AG10803 (cell line): ENCODE measurements at regions not wholly inside any gene's neighbourhood (a gene's known extent, or its start where the extent isn't known, plus 50 kb on each side); places are given as distances from the start of the nearest gene placed in this dataset.

ENCODE experiments used
- DNase-seq: peaks from one replicate; pipeline ENCODE4 v3.0.0; 2010; ENCODE audit warnings: low read depth
- H3K4me3 ChIP-seq: 2 replicates; pipeline ENCODE4 v1.5.1; 2011; ENCODE audit warnings: mild to moderate bottlenecking, low read length, control low read depth
- TF ChIP-seq, protein P1 (sequence below): conservative IDR thresholded peaks from 2 replicates; pipeline ENCODE4 v1.5.1; 2011; ENCODE audit warnings: mild to moderate bottlenecking, low read length, control low read depth, inconsistent platforms

DNA sequence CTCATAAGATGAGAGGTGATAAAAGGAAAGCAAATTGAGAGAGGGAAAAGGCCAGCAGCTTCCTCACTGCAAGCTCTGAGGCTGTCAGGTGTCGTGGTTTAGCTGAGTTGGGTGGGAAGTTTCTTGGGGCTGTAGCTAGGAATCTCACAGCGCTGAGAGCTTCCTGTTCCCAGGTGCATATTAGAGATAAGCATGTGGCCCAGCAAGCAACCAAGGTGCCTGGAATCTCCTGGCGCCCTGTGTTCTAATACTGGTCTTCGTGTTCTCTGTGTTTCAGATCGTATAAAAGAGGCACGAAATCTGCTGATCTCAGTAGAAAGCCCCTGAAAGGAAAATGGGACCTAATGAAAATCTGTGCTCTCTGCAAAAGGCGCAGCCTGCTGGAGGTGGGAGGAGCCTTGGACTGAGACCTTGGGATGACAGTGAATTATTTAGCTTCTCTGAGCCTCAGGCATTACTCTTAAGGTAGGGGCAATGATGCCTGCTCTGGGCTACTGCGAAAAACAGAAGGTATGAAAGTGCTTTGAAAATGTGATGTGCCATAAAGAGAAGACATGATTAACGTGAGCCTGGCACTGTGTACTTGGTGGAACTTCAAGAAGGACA is 499.9 kb downstream of the TBL1XR1 start:
- no peak for DNase-seq
- H3K4me3 ChIP-seq, result no peak overlapping the region
- TF ChIP-seq, protein P1, sequence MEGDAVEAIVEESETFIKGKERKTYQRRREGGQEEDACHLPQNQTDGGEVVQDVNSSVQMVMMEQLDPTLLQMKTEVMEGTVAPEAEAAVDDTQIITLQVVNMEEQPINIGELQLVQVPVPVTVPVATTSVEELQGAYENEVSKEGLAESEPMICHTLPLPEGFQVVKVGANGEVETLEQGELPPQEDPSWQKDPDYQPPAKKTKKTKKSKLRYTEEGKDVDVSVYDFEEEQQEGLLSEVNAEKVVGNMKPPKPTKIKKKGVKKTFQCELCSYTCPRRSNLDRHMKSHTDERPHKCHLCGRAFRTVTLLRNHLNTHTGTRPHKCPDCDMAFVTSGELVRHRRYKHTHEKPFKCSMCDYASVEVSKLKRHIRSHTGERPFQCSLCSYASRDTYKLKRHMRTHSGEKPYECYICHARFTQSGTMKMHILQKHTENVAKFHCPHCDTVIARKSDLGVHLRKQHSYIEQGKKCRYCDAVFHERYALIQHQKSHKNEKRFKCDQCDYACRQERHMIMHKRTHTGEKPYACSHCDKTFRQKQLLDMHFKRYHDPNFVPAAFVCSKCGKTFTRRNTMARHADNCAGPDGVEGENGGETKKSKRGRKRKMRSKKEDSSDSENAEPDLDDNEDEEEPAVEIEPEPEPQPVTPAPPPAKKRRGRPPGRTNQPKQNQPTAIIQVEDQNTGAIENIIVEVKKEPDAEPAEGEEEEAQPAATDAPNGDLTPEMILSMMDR, result no peak

DNA sequence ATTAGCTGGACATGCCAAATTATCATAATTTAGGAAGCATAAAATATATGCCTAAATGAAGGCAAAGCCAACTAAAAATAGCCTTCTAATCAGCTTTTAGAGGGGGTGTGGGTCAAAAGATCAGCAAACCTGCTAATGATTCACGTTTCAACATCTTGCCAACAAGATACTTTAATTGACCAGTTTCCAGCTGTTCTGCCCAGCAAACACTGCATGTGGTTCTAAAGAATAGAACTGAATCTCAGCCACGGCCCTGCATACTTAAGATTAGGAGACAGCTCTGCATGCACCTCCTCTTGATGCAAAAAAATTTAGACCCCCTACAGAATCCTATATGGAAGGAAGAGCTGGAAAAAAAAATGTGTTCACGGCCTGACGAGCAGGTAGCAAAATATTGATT is 500.5 kb downstream of the TBL1XR1 start:
- TF ChIP-seq, protein P1, result no peak
- no peak overlapping the region for H3K4me3 ChIP-seq
- no peak for DNase-seq

DNA sequence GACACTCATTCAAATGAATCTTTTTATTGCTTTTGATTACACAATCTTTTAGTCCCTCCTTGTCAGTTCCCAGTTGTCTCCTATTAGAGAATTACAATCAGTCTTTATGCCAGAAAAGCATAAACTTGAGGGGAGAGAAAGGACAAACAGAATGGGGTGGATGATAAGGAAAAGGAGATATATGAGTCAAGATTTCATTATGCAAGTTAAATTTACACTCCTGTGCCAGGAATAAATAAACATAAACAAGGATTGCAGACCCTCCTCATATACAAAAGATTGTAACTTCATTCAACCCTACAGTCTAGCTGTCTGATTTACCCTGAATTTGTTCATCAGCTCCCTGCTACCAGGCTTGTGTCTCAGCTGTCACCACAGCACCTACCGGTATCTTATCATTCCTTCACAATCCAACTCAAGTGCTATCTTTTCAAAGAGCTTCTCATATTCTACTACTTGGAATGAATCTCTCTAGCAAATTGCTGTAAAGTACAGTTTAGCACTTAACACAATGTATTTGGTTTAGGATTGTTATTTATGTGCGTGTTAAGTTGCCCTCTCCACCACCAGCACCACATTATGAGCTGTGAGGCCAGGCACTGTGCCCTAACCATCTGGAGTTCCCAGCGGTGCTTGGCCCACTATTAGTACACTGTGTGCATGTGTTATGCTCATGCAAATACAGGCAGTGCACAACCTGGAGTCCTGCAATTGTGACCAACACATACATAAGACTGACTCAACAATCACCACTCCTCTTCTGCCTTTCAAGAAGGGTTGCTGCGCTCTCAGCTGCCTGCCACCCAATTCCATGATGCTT is 504.1 kb downstream of the TBL1XR1 start:
- no peak overlapping the region for H3K4me3 ChIP-seq
- TF ChIP-seq, protein P1, result no peak
- DNase-seq, result no peak

DNA sequence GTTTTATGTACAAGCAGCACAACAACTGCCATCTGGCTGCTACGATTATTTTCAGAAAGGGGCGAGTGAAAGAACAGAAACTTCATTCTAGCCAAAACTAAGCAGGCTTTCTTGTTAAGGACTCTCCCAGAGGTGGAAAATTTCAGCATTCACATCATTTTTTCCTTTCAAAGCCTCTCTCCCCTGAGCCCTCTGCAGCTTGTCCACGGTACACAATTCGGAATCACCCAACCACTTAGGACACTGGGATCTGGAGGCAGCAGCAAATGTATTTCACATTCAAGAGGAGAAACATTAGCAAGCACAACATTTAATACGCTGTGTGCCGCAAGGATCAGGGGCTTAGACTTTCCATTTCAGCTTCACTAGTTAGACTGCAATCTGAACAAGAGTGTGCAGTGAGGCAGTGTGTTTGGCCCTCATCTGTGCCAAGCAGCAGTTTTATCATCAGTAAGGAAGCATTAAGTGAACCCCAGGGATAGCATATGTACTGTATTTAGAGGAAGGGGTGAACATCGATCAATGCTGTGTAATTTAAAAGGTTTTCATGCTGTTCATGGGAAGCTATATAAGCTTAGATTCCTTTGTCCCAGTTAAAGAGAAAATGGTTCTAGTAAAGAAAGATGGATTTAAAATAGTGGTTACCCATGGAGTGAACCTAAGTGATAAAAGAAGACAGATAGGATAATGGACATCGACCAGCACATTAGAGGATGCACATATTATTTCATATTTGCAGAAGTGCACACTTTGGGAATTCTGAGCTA is 504.9 kb downstream of the TBL1XR1 start:
- DNase-seq, result no peak
- H3K4me3 ChIP-seq, result no peak overlapping the region
- TF ChIP-seq, protein P1, result no peak

DNA sequence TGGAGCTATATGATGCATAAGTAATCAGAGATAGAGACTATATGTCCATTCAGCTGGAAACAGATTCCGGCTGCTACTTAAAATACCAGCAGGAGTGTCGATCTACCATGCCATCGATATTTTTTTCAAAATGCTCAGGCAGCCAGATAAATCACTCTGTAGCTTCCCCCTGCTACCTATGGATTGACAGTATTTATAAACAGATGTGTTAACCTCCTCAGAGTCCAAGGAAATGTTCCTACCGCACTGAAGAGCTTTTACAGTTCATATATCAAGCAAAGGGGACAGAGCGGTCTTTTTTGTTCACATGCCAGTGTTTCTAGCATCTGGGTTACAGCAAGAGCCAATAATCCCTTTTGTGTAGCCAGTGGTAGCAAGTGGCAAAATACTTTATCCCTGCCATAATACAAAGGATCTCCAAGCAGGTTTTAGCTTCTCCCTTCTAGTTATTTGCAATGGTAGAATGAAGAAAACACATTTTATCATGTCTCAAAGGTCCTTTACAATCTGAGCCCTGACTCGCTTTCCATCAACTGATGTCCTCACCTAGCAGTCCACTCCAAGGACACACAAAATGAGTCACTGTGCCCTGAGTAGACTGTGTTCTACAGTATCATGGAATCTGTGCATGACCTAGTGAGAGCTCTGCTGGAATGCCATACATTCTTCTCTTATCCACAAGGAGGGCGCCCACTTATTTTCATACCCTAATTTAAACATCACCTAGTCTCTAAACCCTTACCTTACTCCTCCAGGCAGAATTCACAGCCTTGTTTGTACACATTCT is 507.0 kb downstream of the TBL1XR1 start:
- TF ChIP-seq, protein P1, result no peak
- no peak overlapping the region for H3K4me3 ChIP-seq
- DNase-seq, result no peak

DNA sequence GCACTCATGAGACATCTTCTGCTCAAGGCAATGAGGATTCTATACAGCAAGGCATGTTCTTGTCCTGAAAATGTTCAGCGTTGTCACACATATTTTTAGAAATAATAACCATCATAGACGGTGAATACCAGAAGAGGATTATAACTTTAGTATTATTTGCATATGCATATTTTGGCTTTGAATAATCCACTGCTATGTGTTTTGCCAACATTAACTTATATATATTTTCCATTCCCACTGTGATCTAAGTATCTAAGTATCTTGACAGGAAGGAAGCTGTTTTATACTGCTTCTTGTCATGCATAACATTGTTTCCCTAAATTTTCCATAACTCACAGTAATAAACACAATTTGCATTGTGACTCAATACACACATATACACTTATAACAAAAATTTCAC is 509.5 kb downstream of the TBL1XR1 start:
- DNase-seq, result no peak
- H3K4me3 ChIP-seq, result no peak overlapping the region
- TF ChIP-seq, protein P1, result no peak
